Neutrophil (primary cell): ENCODE measurements at regions not wholly inside any gene's neighbourhood (a gene's known extent, or its start where the extent isn't known, plus 50 kb on each side); places are given as distances from the start of the nearest gene placed in this dataset.

Experiments
- H3K27ac ChIP-seq: fragments of 200-600 bp; sonication (generic); 2 replicates; pipeline ENCODE4 v1.5.1; 2016; ENCODE audit warnings: mild to moderate bottlenecking, moderate library complexity
- H3K27me3 ChIP-seq: fragments of 200-600 bp; sonication (generic); 2 replicates; pipeline ENCODE4 v1.6.0; 2016; ENCODE audit warnings: mild to moderate bottlenecking
- H3K36me3 ChIP-seq: fragments of 200-600 bp; sonication (generic); 2 replicates; pipeline ENCODE4 v1.5.1; 2017
- H3K4me1 ChIP-seq, 2 experiments: fragments of 200-600 bp in 1 of 2; sonication (generic) in 1 of 2; 1 replicate in 1 of 2; 2 replicates in 1 of 2; pipeline versions ENCODE4 v1.5.1 to v1.6.1; 2013 to 2016; ENCODE audit warnings: low read depth in 1 of 2, low read length in 1 of 2, mild to moderate bottlenecking in 1 of 2, moderate library complexity in 1 of 2; ENCODE audit not compliant: control insufficient read depth in 1 of 2, insufficient read depth in 1 of 2
- H3K4me3 ChIP-seq, 2 experiments: fragments of 200-600 bp in 1 of 2; sonication (generic) in 1 of 2; 1 replicate in 1 of 2; 2 replicates in 1 of 2; pipeline ENCODE4 v1.5.1; 2013 to 2016; ENCODE audit warnings: low read depth in 1 of 2, low read length in 1 of 2, mild to moderate bottlenecking in 1 of 2, moderate library complexity in 1 of 2
- H3K9me3 ChIP-seq: fragments of 200-600 bp; sonication (generic); 2 replicates; pipeline ENCODE4 v1.5.1; 2016
- TF ChIP-seq, protein P1 (sequence below): fragments of 200-600 bp; sonication (generic); IDR thresholded peaks from 2 replicates; pipeline ENCODE4 v1.5.1; 2016; ENCODE audit warnings: antibody characterized with exemption

DNA sequence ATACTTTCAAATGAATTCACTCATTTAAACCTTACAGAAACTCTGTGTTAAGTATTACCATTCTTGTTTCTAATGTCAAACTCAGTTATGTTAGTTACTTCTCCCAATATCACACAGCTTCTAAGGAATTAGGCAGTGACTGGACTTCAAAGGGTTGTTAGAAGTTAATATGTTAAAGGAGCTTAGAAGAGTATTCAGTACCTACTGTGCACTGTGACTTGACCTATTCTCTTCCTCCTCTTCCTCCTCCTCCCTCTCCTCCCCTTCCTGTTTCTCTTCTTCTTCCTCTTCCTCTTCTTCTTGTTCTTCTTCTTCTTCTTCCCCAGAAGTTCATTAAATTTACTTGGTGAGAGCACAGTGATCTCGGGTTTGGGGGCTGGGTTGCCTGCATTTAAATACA is 325.6 kb upstream of the SLC35B3 start:
- no peaks in the 10 kb centered on the region for H3K27me3 ChIP-seq
- no peak overlapping the region for H3K27ac ChIP-seq
- no peaks in the 10 kb centered on the region for H3K4me1 ChIP-seq
- TF ChIP-seq, protein P1, sequence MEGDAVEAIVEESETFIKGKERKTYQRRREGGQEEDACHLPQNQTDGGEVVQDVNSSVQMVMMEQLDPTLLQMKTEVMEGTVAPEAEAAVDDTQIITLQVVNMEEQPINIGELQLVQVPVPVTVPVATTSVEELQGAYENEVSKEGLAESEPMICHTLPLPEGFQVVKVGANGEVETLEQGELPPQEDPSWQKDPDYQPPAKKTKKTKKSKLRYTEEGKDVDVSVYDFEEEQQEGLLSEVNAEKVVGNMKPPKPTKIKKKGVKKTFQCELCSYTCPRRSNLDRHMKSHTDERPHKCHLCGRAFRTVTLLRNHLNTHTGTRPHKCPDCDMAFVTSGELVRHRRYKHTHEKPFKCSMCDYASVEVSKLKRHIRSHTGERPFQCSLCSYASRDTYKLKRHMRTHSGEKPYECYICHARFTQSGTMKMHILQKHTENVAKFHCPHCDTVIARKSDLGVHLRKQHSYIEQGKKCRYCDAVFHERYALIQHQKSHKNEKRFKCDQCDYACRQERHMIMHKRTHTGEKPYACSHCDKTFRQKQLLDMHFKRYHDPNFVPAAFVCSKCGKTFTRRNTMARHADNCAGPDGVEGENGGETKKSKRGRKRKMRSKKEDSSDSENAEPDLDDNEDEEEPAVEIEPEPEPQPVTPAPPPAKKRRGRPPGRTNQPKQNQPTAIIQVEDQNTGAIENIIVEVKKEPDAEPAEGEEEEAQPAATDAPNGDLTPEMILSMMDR: no peak
- no peaks in the 10 kb centered on the region for H3K9me3 ChIP-seq
- no peak overlapping the region for H3K4me3 ChIP-seq
- no peaks in the 10 kb centered on the region for H3K36me3 ChIP-seq

DNA sequence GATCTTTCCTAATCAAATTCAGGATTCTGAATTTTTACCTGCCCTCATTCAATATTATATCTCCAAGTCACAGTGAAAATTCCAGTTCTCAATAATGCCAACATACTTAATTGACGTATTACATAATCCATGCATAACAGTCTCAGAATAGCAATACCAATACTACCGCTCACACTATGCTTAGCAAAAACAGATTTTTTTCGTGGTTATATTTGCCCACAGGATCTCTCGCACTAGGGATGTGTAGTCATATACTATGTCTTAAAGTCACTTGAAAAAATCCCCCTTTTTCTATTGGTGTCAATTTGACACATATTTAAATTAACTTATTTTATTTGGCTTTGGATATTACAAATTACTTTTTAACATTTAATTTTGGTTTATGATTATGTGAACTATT is 323.1 kb upstream of the SLC35B3 start:
- Histone ChIP-seq H3K4me3 (no peak overlapping the region), H3K9me3 (no peaks in the 10 kb centered on the region), H3K36me3 (no peaks in the 10 kb centered on the region), H3K27ac (no peak overlapping the region), H3K4me1 (no peaks in the 10 kb centered on the region), H3K27me3 (no peaks in the 10 kb centered on the region)
- TF ChIP-seq, protein P1: no peak

DNA sequence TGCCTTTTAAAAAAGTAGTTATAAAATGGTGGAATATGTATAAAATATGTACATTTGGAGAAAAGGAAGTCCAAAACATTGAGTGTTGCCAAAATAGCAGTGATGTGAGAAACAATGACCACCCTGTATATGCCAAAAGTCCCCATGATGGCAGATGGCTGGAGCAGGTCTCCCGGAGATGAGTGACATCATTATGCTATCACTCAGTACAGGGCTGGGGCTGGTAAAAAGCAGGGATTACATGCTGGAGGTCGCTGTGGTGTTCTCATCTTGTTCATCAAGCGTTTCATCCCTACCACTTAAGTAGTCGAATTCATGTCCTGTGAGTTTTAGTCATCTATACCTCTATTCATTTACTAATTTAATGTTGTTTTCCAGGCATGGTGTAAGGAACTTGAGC is 315.3 kb upstream of the SLC35B3 start:
- H3K27ac ChIP-seq: no peak overlapping the region
- TF ChIP-seq, protein P1: no peak
- no peak overlapping the region for H3K4me3 ChIP-seq
- H3K36me3 ChIP-seq: no peaks in the 10 kb centered on the region
- no peaks in the 10 kb centered on the region for H3K9me3 ChIP-seq
- H3K4me1 ChIP-seq: no peaks in the 10 kb centered on the region
- H3K27me3 ChIP-seq: no peaks in the 10 kb centered on the region

DNA sequence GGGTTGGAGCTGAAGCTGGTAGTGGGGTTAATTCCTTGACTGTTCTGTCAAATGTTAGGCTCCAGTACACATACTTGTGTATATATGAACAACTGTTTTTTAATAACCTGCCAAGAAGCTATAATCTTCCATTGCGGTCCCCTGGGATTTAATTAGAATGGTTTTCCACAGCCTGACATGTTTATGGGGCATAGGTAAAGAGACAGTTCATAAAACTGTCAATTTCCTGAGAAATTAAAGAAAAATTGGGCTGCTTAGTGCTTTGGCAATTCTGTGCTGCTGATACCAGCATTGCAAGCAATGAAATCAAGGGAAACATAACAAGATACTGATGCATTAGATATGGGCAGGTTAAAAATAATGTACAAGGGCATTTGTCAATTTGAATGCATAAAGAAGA is 314.1 kb upstream of the SLC35B3 start:
- TF ChIP-seq, protein P1: no peak
- H3K27ac ChIP-seq: no peak overlapping the region

DNA sequence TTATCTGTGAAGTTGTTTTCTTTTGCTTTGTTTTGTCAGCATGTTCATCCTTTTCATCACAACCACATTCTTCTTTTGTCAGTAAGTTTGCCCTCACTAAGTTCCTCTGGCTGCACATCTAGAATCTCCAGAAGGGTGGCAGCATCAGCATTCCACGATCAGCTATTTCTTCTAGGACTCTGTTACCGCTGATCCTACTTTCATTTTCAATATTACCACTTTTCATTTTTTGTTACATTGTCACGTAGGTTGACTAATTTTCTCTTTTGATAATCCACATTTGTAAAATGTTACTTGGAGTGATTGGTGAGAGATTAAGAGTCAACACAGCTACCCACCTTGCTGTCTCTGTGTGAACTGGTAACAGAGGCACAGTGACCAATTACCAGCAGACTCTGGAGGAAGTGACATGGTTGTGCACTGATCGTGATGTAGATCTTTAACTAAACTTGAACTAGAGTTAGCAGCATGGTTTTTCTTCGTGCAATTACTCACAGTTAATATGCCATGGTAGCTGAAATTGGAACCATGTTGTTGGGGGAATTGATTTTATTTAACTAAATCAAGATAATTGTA is 307.9 kb upstream of the SLC35B3 start:
- H3K36me3 ChIP-seq: no peaks in the 10 kb centered on the region

More for the DNA sequence above, 314.1 kb upstream of the SLC35B3 start:
- Histone ChIP-seq H3K27me3 (no peaks in the 10 kb centered on the region), H3K4me1 (no peaks in the 10 kb centered on the region), H3K9me3 (no peaks in the 10 kb centered on the region), H3K4me3 (no peak overlapping the region), H3K36me3 (no peaks in the 10 kb centered on the region)

More for the DNA sequence above, 307.9 kb upstream of the SLC35B3 start:
- TF ChIP-seq, protein P1: no peak
- H3K27me3 ChIP-seq: no peaks in the 10 kb centered on the region
- peaks cover 0 to 7% of the 10 kb centered on the region in 2 experiments for H3K4me1 ChIP-seq
- no peaks in the 10 kb centered on the region for H3K9me3 ChIP-seq
- no peak overlapping the region for H3K27ac ChIP-seq
- H3K4me3 ChIP-seq: peak overlapping the region in 1 of 2 experiments; percentile 23
